ENCODE measurements at regions not wholly inside any gene's neighbourhood (a gene's known extent, or its start where the extent isn't known, plus 50 kb on each side); places are given as distances from the start of the nearest gene placed in this dataset.

DNA sequence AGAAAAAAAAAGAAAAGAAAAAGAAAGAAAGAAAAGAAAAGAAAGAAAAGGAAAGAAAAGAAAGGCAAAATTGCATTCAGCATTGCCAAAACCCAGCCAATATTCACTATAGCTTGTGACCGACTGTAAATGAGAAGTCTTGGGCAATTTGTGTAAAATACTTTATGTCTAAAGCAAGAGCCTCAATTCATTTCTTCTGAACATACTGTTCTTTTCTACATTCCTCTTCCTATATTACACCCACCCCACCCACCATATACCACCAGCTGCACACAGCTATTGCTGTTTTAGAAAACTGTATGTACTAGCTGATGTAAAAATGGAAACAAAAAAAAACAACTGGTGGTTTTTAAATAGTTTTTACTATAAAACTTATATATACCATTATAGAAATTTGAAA, 156.9 kb upstream of the TTC29 start:
- H3K36me3 ChIP-seq (ENCODE audit: control insufficient read depth in 2 of 4, insufficient read depth in 4 of 4, low read length in 3 of 4), result no peaks in the 10 kb centered on the region
- ChIA-PET POLR2A (ENCODE audit: partially characterized antibody) (no interaction called here), CTCF (ENCODE audit: partially characterized antibody) (interaction anchor here (0.9 to 8.1 kb wide), 3 partner anchors 10 to 229 kb away, joined by 3 to 109 read pairs (median 3); no protein-coding TSS in a partner anchor)
- H3K4me1 ChIP-seq (replicated peaks in 1 of 4; ENCODE audit: control insufficient read depth in 3 of 4, insufficient read depth in 4 of 4, low read length in 3 of 4), result no peaks in the 10 kb centered on the region
- H3K56ac ChIP-seq (replicated peaks; ENCODE audit: insufficient read length, low read depth, low read length), result no peak overlapping the region
- H2BK120ac ChIP-seq (replicated peaks; ENCODE audit: low read depth, low read length), result no peak overlapping the region
- no peak overlapping the region for H4K5ac ChIP-seq (ENCODE audit: insufficient read length, low read depth, low read length)
- H2BK5ac ChIP-seq (ENCODE audit: low read depth, low read length), result no peak overlapping the region
- no peak overlapping the region for H2AFZ ChIP-seq (ENCODE audit: low read length)
- TF ChIP-seq KDM4A (IDR thresholded peaks at IDR 0.05; ENCODE audit: low read depth, low read length, severe bottlenecking) (no peak), YY1 (IDR thresholded peaks at IDR 0.05; ENCODE audit: low read depth, low read length) (no peak), RXRA (IDR thresholded peaks at IDR 0.05; ENCODE audit: insufficient read depth, low read depth, low read length) (no peak), TCF12 (IDR thresholded peaks at IDR 0.05; ENCODE audit: low read depth, low read length) (no peak), POU5F1 (IDR thresholded peaks at IDR 0.05; ENCODE audit: low read depth, low read length) (no peak), SIN3A (conservative IDR thresholded peaks at IDR 0.05 in 1 of 2, IDR thresholded peaks at IDR 0.05 in 1 of 2; ENCODE audit: low read depth in 1 of 2, low read length in 2 of 2) (no peak), NRF1 (IDR thresholded peaks at IDR 0.05; ENCODE audit: low read depth, low read length) (no peak), TAF1 (IDR thresholded peaks at IDR 0.05; ENCODE audit: low read depth, low read length) (no peak), CEBPB (IDR thresholded peaks at IDR 0.05; ENCODE audit: low read depth, low read length) (no peak)
- TF ChIP-seq, protein P1, sequence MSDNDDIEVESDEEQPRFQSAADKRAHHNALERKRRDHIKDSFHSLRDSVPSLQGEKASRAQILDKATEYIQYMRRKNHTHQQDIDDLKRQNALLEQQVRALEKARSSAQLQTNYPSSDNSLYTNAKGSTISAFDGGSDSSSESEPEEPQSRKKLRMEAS (IDR thresholded peaks at IDR 0.05), result no peak
- TF ChIP-seq, protein P2, sequence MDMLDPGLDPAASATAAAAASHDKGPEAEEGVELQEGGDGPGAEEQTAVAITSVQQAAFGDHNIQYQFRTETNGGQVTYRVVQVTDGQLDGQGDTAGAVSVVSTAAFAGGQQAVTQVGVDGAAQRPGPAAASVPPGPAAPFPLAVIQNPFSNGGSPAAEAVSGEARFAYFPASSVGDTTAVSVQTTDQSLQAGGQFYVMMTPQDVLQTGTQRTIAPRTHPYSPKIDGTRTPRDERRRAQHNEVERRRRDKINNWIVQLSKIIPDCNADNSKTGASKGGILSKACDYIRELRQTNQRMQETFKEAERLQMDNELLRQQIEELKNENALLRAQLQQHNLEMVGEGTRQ (IDR thresholded peaks at IDR 0.05; ENCODE audit: low read length), result no peak
- no peaks in the 10 kb centered on the region for H3K27me3 ChIP-seq (replicated peaks in 1 of 4; ENCODE audit: control insufficient read depth in 3 of 4, extremely low read depth in 1 of 4, insufficient read depth in 3 of 4, low read length in 3 of 4)
- no peaks in the 10 kb centered on the region for H3K9me3 ChIP-seq (ENCODE audit: insufficient read depth in 2 of 2, low read depth in 1 of 2, low read length in 1 of 2)
- H3K4me2 ChIP-seq (ENCODE audit: insufficient read depth in 1 of 2, low read depth in 2 of 2, low read length in 2 of 2), result no peak overlapping the region
- no peak overlapping the region for H3K4ac ChIP-seq (replicated peaks; ENCODE audit: insufficient read length, low read depth, low read length)
- no peak overlapping the region for H3K4me3 ChIP-seq (ENCODE audit: extremely low read depth in 1 of 4, insufficient read depth in 2 of 4, low read depth in 3 of 4, low read length in 4 of 4)
- H3K79me2 ChIP-seq (ENCODE audit: control insufficient read depth in 1 of 2, insufficient read depth in 2 of 2, low read length in 2 of 2), result no peaks in the 10 kb centered on the region
- H3K14ac ChIP-seq (ENCODE audit: insufficient read length), result no peak overlapping the region
- no peak overlapping the region for H3K27ac ChIP-seq (ENCODE audit: low read depth, low read length)
- no peak overlapping the region for H3K23ac ChIP-seq (ENCODE audit: insufficient read length)
- H3K23me2 ChIP-seq (ENCODE audit: low read depth, low read length), result no peaks in the 10 kb centered on the region
- DNase-seq (ENCODE audit: low read depth in 1 of 2, low spot score in 2 of 2) (no peak), FAIRE-seq (no peak)
- H3K18ac ChIP-seq (ENCODE audit: extremely low read depth, low read length), result no peak overlapping the region
- no peak overlapping the region for H4K8ac ChIP-seq (ENCODE audit: extremely low read depth, insufficient read depth, low read length)
- H2BK15ac ChIP-seq (ENCODE audit: low read length), result no peak overlapping the region
- WGBS, 2 experiments (ENCODE audit: extremely low coverage in 1 of 2, insufficient coverage in 1 of 2, insufficient read length in 1 of 2, insufficient replicate concordance in 2 of 2, low coverage in 1 of 2, low lambda C conversion rate in 2 of 2, missing lambda C conversion rate in 1 of 2), result 100% methylated on average over 1 of the region's 1 CpG; no CpG with 5 or more reads in 1 of the 2 experiments
- no peaks in the 10 kb centered on the region for H3K79me1 ChIP-seq (ENCODE audit: low read depth, low read length)
- no peak overlapping the region for H4K91ac ChIP-seq (replicated peaks; ENCODE audit: insufficient read length, low read length)
- H2BK20ac ChIP-seq (ENCODE audit: low read length), result no peak overlapping the region
- H2BK12ac ChIP-seq (ENCODE audit: low read depth, low read length), result no peak overlapping the region
- no peaks in the 10 kb centered on the region for H4K20me1 ChIP-seq (replicated peaks in 1 of 2; ENCODE audit: control insufficient read depth in 1 of 2, insufficient read depth in 2 of 2, low read length in 2 of 2)
- no peak overlapping the region for H2AK5ac ChIP-seq (ENCODE audit: low read depth, low read length)
- no peak overlapping the region for H3K9ac ChIP-seq (replicated peaks in 1 of 4; ENCODE audit: extremely low read depth in 1 of 4, low read depth in 3 of 4, low read length in 3 of 4)
